Gastroesophageal sphincter (tissue), 3 donors: ENCODE measurements at regions not wholly inside any gene's neighbourhood (a gene's known extent, or its start where the extent isn't known, plus 50 kb on each side); places are given as distances from the start of the nearest gene placed in this dataset.

Experiments
- CTCF ChIP-seq, 4 experiments: fragments of 200-600 bp in 2 of 4; fragments of 450-650 bp in 2 of 4; sonication (generic) in 1 of 4; IDR thresholded peaks; one replicate each; pipeline ENCODE4 v1.5.1; 2017 to 2019; ENCODE audit warnings: antibody characterized with exemption in 4 of 4, mild to moderate bottlenecking in 2 of 4, moderate library complexity in 2 of 4
- POLR2A ChIP-seq, 2 donors: fragments of 450-650 bp; IDR thresholded peaks; one replicate each; pipeline ENCODE4 v1.6.1; 2017; ENCODE audit warnings: antibody characterized with exemption in 2 of 2, mild to moderate bottlenecking in 2 of 2, moderate library complexity in 1 of 2

- TF ChIP-seq CTCF (IDR thresholded peaks at IDR 0.05) (no peak), POLR2A (IDR thresholded peaks at IDR 0.05) (no peak)
These were observed 319.1 kb downstream of the ZSWIM6 start for GRCh38 chr5:61651195-61651594.
